NCI-H446 treated with DMSO at 0.1 percent for 48 hours (cell line): ENCODE measurements at regions not wholly inside any gene's neighbourhood (a gene's known extent, or its start where the extent isn't known, plus 50 kb on each side); places are given as distances from the start of the nearest gene placed in this dataset.
"Not testable (repeated sequence)": the region's sequence is repeated elsewhere in the genome, so short reads cannot be mapped to it uniquely, and the experiment has no call there.

Source experiments
- DNase-seq: peaks from one replicate; lab custom pipeline; 2025; lab: John Stamatoyannopoulos, UW

DNA sequence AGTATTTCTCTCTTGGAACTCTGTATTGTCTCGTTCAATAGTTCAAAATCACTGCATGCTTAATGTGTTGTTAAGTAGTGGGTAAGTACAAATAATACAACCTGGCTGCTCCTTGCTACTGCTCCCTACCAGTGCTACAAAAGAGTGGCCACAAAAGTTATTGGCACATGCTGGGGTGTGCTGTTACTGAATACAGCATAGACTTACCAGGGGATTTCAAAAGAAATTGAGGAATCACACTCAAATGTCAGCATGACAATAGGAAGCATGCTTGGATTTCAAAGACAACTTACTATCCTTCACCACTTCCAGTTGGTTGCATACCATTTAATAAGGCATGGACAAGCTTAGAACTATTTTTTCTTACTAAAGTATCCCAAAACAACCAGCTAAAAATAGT, 1041.3 kb upstream of the SPRY2 start:
- DNase-seq: no peak

DNA sequence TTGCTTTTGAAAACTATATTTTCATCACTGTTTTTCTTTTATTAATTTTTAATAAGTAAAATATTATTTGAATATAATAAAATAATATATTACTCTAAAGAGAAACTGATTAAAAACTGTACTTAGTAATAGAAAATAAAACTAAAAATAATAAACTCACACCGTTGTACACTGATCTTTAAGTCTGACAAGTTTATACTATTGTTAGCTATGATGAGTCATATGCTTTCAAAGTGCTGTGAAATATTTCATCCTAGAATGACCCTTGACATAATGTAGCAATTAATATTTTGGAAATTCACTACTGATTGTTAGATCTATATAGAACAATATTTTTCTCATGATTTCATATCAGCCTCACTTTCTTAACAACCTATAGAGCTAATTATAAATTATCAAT, 1040.6 kb upstream of the SPRY2 start:
- no peak for DNase-seq

GRCh38 chr13:81379183-81379582, 1038.3 kb upstream of the SPRY2 start:
- DNase-seq: no peak

DNA sequence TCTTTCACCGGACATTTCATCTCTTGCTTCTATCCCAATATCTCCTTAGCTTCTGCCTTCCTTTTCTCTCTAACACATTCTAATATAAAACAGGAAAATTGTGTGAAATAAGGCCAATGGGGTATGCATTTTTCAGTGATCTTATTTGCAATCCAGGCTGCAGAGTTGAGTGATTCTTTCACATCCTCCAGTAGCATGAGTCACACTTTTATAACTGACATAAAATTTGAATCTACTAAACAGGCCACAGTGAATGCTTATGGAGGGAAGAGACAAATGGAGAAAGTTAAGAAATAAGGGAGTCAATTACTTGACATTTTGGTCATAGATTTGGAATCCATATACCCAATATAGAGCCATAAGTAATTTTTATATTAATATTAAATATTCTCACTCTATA, 1037.0 kb upstream of the SPRY2 start:
- no peak for DNase-seq

- no peak for DNase-seq
Observed at GRCh38 chr13:81375709-81376108, 1034.8 kb upstream of the SPRY2 start.

DNA sequence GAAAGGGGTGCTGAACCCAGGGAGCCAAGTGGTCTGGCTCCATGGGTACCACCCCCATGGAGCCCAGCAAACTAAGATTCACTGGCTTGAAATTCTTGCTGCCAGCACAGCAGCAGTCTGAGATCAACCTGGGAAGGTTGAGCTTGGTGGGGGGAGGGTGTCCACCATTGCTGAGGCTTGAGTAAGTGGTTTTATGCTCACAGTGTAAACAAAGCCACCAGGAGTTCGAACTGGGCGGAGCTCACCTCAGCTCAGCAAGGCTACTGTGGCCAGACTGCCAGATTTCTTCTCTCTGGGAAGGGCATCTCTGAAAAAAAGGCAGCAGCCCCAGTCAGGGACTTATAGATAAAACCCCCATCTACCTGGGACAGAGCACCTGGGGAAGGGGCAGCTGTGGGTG, 1021.8 kb upstream of the SPRY2 start:
- DNase-seq: not testable (repeated sequence)

DNA sequence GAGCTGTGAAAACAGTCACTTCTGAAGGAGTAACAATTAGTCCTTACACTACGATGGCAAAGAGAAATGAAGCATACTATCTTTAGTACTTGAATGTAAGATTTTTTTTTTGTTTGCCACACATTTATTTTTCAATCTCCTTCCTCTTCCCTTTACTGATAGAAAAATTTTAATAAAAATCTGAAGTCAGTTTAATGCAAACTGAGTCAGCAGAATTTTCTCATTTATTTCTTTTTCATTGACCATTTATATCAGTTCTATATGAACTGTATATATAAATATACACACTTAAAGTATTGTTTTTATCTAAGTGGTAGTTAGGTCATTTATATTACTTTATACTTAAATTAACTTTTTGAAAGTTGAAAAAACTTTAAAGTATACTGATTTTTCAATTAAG, 1009.1 kb upstream of the SPRY2 start:
- DNase-seq: no peak

GRCh38 chr13:81340118-81341069, 999.5 kb upstream of the SPRY2 start:
- not testable (repeated sequence) for DNase-seq

- DNase-seq: not testable (repeated sequence)
Observed at GRCh38 chr13:81339666-81340065, 998.7 kb upstream of the SPRY2 start.

- no peak for DNase-seq
Observed at GRCh38 chr13:81334481-81334880, 993.6 kb upstream of the SPRY2 start.

GRCh38 chr13:81326913-81327312, 986.0 kb upstream of the SPRY2 start:
- no peak for DNase-seq

GRCh38 chr13:81320516-81320915, 979.6 kb upstream of the SPRY2 start:
- DNase-seq: no peak

GRCh38 chr13:81319351-81319750, 978.4 kb upstream of the SPRY2 start:
- no peak for DNase-seq

DNA sequence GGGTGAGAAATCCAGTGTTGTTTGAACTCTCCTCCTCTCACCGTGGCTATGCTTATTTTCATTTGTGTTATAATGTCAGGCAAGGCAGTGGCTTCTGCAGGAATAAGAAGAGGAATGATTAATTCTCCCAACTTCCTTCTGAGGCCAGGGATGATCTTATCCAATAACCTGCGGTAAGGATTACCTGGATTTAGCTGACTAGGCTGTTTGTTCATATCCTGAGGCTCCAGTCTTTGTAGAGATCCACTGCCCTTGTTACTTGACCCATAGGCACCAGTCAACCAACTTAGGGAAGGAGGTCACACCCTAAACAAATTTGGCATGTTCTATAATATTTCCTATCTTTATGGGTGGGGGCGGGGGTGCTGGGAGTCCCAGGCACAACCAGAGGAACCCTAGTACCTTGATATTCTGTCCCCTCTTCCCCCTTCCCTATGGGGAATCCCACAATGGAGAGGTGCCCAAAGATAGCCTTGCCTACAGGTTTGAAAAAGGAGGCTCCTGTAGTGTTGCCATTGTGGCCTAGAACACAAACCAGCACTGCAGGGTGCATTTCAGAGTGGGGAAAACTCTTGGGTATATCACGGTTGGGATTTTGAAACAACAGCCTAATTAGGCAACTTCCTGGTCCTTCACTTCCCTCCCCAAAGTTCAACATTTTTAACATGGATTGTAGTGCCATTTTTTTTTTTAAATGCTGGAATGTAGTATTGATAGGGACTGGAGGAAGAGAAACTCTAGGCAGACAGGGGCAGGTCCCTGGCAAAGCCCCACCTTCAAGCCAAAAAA, 977.5 kb upstream of the SPRY2 start:
- no peak for DNase-seq

GRCh38 chr13:81314461-81314860, 973.5 kb upstream of the SPRY2 start:
- no peak for DNase-seq

- no peak for DNase-seq
Observed at GRCh38 chr13:81305928-81306327, 965.0 kb upstream of the SPRY2 start.

DNA sequence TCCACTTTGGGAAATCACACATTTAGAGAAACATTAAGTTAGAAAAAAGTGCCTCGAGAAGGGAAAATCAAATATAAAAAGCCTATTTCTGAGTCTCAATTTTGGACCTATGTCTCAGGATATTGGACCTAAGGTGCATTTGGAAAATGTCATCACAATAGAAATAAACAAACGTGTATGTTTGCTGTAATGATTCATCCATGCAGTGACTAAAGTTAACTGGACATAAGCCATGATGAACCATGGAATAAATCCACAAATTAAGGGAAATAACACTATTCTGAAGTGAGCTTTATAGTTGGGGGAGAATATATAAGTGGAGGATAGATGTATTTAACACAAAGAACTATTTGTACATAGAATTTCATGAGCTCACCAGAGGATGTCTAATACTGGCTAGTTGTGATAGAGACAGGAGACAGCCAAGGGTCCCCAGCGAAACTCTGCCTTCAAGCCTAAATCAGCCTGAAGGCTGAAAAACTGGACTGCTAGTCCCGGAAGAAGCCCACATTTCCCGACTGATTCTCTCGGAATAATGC, 963.3 kb upstream of the SPRY2 start:
- no peak for DNase-seq

DNA sequence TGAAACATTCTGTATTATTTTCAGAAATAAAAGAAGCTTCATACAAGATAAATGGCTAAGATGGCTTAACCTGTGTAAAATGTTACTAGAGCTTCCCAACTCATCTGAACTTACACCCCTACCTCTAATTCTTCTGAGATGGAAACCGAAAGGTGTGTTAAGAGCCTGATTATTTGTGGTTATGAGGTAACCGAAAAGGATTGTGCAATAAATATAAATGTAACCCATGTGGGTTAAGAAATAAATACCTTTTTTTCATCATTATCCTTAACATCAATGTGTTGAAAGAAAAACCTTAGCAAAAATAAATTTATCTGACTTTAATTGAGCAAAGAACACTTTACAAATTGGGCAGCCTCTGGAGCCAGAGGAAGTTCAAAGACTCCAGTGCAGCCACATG, 961.8 kb upstream of the SPRY2 start:
- DNase-seq: no peak

GRCh38 chr13:81302125-81302524, 961.2 kb upstream of the SPRY2 start:
- no peak for DNase-seq

DNA sequence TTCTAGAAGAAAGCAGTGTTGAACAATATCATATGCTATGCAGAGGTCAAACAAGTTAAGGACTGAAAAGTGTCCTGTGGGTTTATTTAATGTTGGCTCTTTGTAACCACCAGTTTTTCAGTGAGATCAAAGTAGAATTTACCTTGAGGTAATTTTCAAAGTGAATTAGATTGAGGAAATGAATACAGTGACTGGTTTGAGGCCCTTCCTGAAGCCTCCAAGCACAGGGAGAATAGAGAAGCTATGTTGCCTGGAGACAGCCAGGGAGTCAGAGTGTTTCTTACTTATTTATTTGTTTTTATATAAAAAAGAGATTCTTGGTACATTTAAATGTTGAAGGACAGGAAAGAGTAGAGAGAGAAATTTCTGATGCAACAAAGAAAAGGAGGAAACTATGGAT, 954.3 kb upstream of the SPRY2 start:
- no peak for DNase-seq

- DNase-seq: no peak
Observed at GRCh38 chr13:81293594-81294164, 952.8 kb upstream of the SPRY2 start.

- DNase-seq: no peak
Observed at GRCh38 chr13:81283561-81283960, 942.6 kb upstream of the SPRY2 start.

GRCh38 chr13:81283062-81283461, 942.1 kb upstream of the SPRY2 start:
- DNase-seq: no peak
